Left renal cortex interstitium (tissue), 4 donors: ENCODE measurements at regions not wholly inside any gene's neighbourhood (a gene's known extent, or its start where the extent isn't known, plus 50 kb on each side); places are given as distances from the start of the nearest gene placed in this dataset.

Experiments
- DNase-seq, 4 donors: peaks; one replicate each; pipeline ENCODE4 v3.0.0-alpha.2; 2013; ENCODE audit warnings: low read depth in 4 of 4, low spot score in 2 of 4, missing footprints in 1 of 4

DNA sequence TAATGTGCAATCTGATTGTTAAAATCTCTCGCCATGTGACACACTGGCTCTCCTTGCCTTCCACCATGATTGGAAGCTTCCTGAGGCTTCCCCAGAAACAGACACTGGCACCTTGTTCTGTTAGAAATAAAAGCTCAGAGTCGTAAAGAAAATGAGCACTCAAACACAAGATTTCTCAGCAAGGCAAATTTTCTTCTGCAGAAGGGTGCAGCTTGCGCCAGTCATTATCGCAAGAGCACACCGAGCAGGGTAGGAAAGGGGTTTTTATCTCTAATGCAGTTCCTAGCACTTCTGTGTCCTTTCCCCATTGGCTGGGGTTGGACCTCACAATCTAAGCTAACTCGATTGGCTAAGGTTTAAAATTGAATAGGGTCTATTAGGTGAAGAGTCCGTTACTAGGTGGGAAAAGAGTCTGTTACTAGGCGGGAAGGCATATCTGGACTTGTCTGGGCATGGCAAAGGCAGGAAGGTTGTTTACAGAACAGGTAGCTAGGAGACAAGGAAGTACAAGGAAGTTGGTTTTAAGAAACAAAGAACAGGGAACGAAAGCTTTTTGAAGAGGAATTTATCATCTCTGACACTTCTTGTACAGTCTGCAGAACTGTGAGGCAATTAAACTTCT, 62.6 kb upstream of the BICD1 start:
- DNase-seq, result no peak

DNA sequence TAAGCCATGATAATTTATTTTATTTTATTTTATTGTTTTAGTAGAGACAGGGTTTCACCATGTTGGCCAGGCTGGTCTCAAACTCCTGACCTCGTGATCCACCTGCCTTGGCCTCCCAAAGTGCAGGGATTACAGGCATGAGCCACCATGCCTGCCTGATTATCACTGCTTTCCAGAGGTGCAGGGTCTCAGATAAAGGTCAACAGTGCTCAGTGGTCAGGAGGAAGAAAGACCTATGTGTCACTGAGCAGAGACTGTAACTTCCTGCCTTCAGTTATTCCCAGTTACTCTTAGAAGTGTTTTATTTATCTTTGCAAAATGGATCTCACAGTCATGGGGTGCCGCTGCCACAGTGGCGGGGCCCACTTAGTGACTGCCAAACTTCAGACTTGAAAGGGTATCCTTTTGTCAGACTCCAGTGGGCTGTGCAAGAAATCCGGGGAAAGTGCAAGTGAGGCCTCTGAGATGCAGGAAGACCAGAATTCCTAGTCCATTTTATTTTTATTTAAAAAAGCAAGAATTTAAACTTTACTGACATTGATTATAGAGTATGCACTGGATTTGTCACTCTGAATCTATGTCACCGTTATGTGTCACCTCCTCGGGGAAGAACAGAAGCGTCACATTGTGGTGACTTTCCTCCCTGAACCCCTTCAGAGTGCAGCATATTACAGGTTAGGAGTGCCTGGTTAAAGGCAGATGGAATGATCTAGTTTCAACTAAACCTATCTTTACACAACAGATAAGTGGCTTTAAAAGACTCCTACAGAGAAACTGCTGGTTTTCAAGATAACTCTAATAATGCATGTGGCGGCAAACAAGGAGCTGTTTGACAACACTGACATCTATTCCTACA, 59.1 kb upstream of the BICD1 start:
- DNase-seq, result no peak

DNA sequence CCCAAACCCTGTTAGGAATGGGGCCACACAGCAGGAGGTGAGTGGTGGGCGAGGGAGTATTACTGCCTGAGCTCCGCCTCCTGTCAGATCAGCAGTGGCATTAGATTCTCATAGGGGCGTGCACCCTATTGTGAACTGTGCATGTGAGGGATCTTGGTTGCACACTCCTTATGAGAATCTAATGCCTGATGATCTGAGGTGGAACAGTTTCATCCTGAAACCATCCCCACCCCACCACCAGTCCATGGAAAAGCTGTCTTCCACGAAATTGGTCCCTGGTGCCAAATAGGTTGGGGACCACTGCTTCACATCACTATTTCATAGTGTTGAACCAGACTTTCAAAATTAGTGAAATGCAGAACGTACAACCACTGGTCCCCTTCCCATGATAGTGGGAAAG, 57.9 kb upstream of the BICD1 start:
- DNase-seq, result no peak

DNA sequence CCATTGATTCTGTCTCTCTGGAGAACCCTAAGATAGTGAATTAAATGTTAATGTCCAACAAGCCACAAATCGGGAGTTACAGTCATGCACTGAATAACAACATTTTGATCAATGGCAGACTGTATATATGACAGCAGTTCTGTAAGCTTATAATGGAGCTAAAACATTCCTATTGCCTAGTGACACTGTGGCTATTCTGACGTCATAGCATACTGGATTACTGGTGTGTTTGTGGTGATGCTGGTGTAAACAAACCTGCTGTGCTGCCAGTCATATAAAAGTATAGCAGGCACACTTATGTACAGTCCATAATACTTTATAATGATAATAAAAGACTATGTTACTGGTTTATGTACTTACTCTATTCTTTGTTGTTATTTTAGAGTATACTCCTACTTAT, 56.7 kb upstream of the BICD1 start:
- no peak for DNase-seq

DNA sequence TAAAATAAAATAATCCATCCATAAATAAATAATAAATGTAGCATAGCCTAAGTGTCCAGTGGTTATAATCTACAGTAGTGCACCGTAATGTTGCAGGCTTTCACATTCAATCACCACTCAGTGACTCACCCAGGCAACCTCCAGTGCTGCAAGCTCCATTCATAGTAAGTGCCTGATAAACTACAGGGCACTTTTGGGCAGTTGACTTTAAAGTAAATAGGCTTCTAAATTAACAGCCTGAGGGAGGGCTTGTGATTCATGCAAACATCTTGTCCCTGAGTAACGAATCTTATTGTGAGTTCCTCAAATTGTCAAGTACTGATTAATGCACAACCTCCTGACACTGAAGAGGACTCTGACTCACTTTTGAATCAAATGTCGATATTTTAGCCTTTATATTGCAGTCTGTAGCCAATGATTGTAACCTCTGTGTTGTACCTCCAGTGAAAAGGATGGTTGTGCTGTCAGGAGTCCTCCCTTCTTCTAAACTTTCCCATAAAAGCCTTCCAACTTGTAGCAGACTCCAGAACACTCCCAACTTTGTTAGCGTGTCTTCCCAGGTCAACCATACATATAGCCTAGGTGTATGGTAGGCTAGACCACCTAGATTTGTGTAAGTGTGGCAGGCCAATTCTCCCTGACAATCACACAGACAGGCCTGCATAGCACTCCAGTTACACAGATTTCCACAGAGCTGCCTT, 55.0 kb upstream of the BICD1 start:
- DNase-seq, result no peak

DNA sequence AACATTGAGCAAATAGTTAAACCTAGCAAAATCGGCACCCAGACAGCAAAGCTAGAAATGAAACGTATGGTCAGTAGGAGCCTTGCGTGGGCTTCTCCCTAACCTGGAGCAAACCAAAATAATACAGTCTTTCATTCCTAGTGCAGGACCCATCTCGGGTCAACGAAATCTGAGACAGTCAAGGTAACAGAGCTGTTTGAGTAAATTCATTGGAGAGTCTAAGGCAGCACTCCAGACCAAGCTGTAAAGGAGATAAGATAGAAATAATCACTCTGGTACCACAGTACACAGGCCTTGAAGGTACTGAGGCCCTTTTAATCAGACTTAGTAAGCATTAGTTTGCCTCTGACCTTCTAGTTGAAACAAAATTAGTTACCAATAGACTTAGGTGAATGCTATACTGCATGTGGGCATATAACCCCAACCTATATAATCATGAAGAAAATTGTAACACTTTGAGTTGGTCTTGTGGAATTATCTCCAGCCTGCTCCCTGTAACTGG, 54.4 kb upstream of the BICD1 start:
- DNase-seq, result no peak

DNA sequence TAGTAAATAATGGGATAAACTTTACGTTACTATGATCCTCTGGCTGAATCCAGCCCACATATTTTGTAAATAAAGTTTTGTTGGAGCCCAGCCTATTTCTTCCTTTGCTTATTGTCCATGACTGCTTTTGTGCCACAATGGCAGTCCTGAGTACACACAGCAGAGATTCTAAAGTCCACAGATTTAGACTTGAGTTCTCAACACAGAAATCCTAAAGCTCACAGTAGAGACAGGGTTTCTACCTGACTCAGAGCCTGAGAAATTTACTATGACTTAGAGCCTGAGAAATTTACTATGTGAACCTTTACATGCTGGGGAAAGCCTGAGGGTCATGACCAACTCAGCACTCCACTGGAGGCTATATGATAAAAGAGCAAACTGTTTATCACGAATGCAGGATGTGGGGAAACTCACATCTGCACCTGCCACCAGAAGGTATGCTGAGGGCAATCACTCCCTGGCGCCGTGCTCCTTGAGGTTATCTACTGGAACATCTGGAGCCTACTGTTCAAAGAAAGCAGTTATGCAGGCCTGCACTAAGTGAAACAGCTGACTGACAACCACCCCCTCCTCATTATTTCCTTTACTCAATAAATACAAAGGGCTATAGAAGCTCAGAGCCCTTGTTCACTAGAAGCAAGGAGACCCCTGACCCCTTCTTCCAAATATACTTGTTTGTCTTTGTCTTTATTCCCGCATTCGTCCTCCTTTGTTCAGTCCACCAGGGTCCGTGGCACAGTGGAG, 52.6 kb upstream of the BICD1 start:
- no peak for DNase-seq
